ENCODE measurements at regions not wholly inside any gene's neighbourhood (a gene's known extent, or its start where the extent isn't known, plus 50 kb on each side); places are given as distances from the start of the nearest gene placed in this dataset.

GRCh38 chr16:26665166-26665939 lies 401.4 kb upstream of the C16orf82 start:
- TF ChIP-seq CTCF (IDR thresholded peaks at IDR 0.05; ENCODE audit: insufficient read depth, low read depth, low read length, missing control alignments): no peak
- DNase-seq (ENCODE audit: low read depth): no peak
- no peak overlapping the region for H3K4me3 ChIP-seq (ENCODE audit: low read depth, low read length)

GRCh38 chr16:26666486-26666885 lies 400.2 kb upstream of the C16orf82 start:
- TF ChIP-seq CTCF (IDR thresholded peaks at IDR 0.05; ENCODE audit: insufficient read depth, low read depth, low read length, missing control alignments): no peak
- DNase-seq (ENCODE audit: low read depth): no peak
- no peak overlapping the region for H3K4me3 ChIP-seq (ENCODE audit: low read depth, low read length)

GRCh38 chr16:26667307-26667706 lies 399.4 kb upstream of the C16orf82 start:
- no peak overlapping the region for H3K4me3 ChIP-seq (ENCODE audit: low read depth, low read length)
- no peak for DNase-seq (ENCODE audit: low read depth)
- TF ChIP-seq CTCF (IDR thresholded peaks at IDR 0.05; ENCODE audit: insufficient read depth, low read depth, low read length, missing control alignments): no peak

GRCh38 chr16:26668026-26668425 lies 398.7 kb upstream of the C16orf82 start:
- no peak for TF ChIP-seq CTCF (IDR thresholded peaks at IDR 0.05; ENCODE audit: insufficient read depth, low read depth, low read length, missing control alignments)
- DNase-seq (ENCODE audit: low read depth): no peak
- no peak overlapping the region for H3K4me3 ChIP-seq (ENCODE audit: low read depth, low read length)

GRCh38 chr16:26672206-26672605 lies 394.5 kb upstream of the C16orf82 start:
- no peak for DNase-seq (ENCODE audit: low read depth)
- no peak for TF ChIP-seq CTCF (IDR thresholded peaks at IDR 0.05; ENCODE audit: insufficient read depth, low read depth, low read length, missing control alignments)
- H3K4me3 ChIP-seq (ENCODE audit: low read depth, low read length): no peak overlapping the region

- DNase-seq (ENCODE audit: low read depth): no peak
- TF ChIP-seq CTCF (IDR thresholded peaks at IDR 0.05; ENCODE audit: insufficient read depth, low read depth, low read length, missing control alignments): no peak
- H3K4me3 ChIP-seq (ENCODE audit: low read depth, low read length): no peak overlapping the region
Observed at GRCh38 chr16:26673011-26673410, 393.7 kb upstream of the C16orf82 start.

- no peak for TF ChIP-seq CTCF (IDR thresholded peaks at IDR 0.05; ENCODE audit: insufficient read depth, low read depth, low read length, missing control alignments)
- no peak overlapping the region for H3K4me3 ChIP-seq (ENCODE audit: low read depth, low read length)
- no peak for DNase-seq (ENCODE audit: low read depth)
Observed at GRCh38 chr16:26680671-26681070, 386.1 kb upstream of the C16orf82 start.
